GM21825 (cell line): ENCODE measurements at regions not wholly inside any gene's neighbourhood (a gene's known extent, or its start where the extent isn't known, plus 50 kb on each side); places are given as distances from the start of the nearest gene placed in this dataset.
A peak's percentile ranks its signal among the peaks of the same experiment; 100 is the strongest.

Experiments
- ATAC-seq: cut with Tn5 transposase; IDR thresholded peaks from one replicate; pipeline ENCODE4 v1.9.1; 2021; ENCODE audit warnings: mild to moderate bottlenecking, moderate library complexity; ENCODE audit not compliant: unreplicated experiment

DNA sequence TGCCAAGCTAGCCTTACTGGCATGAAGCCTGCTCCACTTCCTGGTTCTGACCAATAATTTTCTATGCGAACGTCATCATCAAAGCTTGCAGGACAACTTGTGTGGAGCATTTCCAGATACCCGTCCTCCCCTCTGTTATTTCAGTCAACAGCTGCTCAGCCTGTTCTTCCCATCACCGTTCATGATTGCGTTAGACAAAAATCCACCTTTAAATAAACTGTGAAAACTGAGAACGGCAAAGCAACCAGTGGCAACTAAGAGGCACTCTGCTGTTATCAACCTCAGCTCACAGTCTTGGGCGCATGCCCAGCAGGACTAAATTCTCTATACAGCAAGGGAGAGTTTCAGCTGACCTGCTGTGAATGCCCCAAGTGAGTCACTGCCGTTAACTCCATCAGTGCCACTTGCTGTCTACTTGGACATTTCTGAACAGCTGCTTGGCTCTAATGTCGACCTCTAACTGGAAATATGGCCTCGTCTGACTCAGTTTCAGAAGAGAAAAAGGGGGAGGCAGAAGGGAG is 207.4 kb upstream of the RUNX1 start:
- ATAC-seq, result no peak

DNA sequence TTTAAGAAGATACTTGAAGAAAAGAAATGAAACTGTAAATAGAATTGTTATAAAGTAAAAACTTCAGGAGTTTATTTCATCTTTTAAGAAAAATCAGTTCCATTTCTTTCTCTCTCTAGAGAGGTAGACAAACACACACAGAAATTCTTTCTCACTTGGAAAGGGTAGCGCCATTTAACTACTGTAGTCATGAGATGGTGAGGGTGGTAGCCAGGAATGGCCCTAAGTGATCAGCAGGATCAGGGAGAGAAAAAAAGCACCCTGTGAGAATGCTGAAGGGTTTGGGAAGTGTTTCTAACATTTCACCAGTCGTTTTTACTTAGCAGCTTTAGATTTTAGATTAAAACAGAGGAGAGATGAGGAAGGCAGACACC is 205.7 kb upstream of the RUNX1 start:
- no peak for ATAC-seq

GRCh38 chr21:35254006-35254764 is 205.1 kb upstream of the RUNX1 start:
- no peak for ATAC-seq

GRCh38 chr21:35252831-35253230 is 203.7 kb upstream of the RUNX1 start:
- no peak for ATAC-seq

DNA sequence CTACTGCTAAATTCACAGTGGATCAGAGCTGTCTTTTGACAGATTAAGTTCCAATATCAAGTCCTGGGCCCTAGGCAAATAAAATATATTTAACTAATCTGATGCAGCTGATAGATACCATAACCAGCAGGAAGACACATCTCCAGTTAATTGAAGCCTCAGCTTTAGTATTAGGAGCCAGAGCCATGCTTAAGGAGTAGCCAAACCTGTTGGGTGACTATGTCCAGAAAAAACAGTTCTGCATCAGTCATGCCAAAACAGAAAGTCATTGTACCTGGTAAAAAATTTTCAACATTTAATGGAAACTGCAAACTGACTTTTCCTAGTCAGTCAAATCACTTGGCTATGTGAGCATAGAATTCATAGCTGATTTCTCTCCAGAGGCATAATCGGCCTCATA is 200.5 kb upstream of the RUNX1 start:
- no peak for ATAC-seq

DNA sequence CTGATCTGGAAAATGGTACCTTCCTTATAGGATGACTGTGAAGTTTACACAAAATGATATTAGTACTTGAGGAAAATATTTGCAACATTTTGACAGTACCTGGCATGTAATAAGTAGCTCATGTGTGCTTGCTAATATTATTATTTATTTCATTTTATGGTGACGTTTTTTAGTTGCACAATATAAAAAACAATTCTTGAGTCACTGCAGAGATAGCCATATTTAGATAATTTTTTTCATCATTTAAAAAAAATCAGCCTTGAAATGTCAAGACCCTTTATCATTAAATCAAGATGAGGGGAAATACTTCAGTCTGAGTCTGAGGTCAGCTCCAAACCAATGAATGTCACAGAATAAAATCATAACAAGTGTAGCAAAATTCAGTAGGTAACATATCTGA is 196.8 kb upstream of the RUNX1 start:
- ATAC-seq, result no peak

GRCh38 chr21:35244514-35244913 is 195.4 kb upstream of the RUNX1 start:
- no peak for ATAC-seq

DNA sequence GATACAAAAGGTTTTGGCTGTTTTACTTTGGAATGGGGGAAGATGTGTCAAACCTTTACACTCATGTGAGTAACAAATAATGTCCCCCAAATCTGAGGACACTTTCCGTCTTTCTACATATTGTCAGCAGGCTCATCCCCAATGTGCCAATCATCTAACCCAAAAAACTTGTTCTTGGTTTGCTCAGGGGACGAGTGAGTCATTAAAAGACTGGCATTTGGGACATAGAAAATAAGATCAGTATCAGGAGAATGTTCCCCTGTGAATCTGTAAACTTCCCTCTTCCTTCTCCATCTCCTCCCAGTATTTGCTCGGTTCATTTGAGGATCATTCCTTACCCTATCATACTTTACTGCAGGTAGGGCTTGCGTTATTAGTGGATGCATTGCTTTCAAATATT is 194.1 kb upstream of the RUNX1 start:
- no peak for ATAC-seq

- ATAC-seq, result no peak
Observed at GRCh38 chr21:35239811-35240219, 190.7 kb upstream of the RUNX1 start.

GRCh38 chr21:35238119-35238518 is 189.0 kb upstream of the RUNX1 start:
- ATAC-seq, result no peak

DNA sequence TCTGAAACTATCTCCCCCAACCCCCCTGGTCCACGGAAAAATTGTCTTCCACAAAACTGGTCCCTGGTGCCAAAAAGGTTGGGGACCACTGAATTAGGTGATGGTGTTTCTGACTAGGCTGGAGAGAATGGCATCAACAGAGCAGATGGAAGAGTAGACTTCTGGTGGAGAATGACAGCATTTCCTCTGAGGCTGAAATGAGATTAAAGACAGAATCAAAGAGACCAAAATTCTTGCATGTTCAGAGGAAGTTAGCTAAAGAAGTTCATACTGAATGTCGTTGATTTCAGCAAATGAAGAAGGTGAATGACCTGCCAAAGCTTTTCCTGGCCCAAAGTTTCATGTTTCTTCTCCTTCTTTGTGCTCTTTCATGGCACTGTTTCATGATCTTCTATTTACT is 188.2 kb upstream of the RUNX1 start:
- no peak for ATAC-seq

GRCh38 chr21:35236090-35236489 is 187.0 kb upstream of the RUNX1 start:
- ATAC-seq, result no peak

- peak; percentile 73 for ATAC-seq
Observed at GRCh38 chr21:35234725-35235124, 185.6 kb upstream of the RUNX1 start.

DNA sequence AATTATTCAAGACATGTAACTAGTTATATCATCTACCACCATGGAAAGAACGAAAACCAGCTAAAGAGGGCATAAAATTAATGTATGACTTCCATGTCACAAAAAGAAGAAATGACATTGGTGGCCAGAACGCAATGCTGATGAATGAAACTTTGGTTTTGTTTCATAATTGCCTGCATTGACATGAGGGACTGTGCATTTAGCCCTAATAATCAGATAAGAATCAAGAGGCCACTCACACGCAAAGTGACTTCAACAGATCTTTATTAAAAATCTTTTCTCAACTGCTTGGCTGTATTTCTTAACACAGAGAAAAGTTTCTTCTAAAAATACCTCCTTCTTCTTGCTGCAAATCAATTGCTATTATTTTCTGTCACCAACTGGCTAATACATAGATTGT is 184.7 kb upstream of the RUNX1 start:
- no peak for ATAC-seq

DNA sequence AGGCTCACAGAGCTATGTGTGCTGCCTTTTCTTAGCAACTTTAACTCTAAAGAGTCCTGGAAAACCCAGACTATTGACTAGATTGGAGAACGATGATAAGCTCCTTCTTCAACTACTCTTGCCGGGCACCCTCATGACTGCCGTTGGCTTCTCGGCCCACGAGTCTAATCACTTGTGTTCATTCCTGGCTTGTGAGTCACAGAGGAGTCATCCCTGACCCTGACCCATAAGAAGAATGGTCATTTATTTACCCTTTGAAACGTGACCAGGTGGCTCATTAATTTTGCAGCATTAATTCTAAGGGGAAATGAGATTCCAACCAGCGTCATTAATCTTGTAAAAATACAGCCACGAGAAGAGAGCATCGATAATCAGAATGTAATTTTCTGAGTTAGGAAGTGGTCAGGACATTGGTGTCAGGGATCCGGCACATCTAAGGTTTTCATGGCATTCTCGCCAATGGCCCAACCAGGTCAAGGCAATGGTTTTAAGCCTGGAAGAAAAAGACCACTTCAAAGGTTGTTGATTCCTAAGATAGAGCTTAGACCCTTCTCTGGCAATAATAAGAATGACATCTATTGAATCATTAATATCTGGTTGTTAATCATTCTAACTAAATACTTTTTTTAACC is 183.6 kb upstream of the RUNX1 start:
- no peak for ATAC-seq

- ATAC-seq, result no peak
Observed at GRCh38 chr21:35231090-35231489, 182.0 kb upstream of the RUNX1 start.

DNA sequence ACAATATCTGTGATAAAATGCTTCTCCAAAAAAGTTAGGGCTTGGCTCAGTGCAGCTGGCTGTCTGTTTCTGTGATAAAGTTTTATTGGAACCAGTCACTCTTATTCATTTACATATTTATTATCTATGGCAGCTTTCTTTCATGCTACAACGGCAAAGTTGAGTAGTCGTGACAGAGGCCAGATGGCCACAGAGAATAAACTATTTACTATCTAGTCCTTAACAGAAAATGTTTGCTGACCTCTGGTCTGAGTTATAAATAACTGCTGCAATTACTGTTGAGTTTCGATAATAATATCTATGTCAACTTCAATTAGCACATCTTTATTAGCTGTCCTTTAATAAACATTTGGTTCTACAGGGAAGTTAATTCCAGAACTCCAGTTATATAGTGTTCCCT is 180.2 kb upstream of the RUNX1 start:
- no peak for ATAC-seq

DNA sequence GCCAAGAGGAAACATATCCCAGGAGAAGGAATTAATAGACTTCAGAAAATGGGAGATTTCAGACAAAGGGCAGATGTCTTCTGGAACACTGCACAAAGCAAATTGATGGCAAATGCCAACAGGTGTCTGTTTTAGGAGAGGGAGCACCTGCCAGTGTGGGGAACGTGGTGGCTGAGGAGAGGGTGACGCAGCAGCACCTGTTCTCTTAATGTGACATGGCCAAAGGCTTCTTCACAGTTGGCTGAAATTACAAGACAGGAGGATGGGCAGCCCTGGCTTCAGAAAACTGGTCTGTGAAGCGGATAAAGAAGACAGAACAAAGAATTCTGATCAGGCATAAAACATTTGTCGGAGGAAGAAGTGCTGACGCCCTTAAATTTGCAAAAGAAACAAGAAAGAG is 178.7 kb upstream of the RUNX1 start:
- peak; percentile 37 for ATAC-seq

DNA sequence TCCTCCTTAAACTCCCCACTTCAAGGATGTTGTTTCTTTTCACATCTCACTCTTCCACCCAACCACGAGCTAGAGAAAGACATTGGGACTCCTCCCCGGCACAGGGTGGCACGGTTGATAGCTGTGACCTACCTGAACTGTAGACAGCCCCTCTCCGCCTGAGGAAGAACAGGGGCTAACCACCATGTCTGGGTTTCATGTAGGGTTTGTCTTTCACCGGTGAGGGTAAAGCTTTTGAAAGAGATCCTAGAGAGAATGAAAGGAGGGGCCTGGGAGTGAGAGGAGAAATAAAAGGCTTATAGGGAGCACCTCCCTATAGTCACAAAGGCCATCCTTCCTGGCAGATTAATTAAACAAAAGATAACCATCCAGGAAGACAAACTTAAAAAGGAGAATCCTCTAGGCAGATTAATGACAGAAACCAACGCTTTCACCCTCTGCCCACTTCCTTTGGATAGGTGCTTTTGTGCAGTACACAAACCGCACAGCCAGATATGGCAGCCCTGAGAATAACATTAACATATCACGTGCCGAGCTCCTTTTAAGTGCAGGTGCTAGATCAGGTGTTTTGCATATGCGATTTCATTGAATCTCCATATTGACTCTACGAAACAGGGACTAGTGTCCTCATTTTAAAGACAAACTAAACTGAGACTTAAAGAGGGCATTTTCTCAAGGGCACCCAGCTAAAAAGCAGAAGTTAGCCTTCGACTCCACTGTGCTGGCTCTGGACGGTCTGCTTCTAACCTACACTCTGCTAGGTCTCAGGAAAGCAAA is 178.1 kb upstream of the RUNX1 start:
- ATAC-seq, result peak; percentile 71

DNA sequence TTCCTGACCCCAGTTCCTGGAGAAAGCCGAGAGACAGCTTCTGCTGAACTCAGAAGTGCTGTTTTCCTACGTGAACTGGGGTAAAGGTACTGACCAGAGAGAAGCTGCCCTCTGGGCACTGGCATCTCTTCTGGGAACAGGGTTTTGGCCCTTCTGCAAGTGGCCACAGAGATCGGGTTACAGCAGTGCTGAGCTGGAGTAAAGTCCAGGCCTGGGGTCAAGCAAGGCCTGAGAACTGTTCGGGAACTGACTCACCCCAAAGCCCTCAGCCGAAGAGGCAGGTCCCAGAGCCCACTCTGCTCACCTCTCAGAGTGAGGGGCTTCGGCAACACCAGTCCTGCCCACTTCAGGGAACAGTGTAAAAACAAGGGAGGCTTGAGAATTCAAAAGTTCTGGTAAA is 177.2 kb upstream of the RUNX1 start:
- ATAC-seq, result no peak

GRCh38 chr21:35225573-35225972 is 176.5 kb upstream of the RUNX1 start:
- no peak for ATAC-seq
